ENCODE measurements at regions not wholly inside any gene's neighbourhood (a gene's known extent, or its start where the extent isn't known, plus 50 kb on each side); places are given as distances from the start of the nearest gene placed in this dataset.

- no peak for TF ChIP-seq GTF2F1 (IDR thresholded peaks at IDR 0.05; ENCODE audit: low read length)
- TF ChIP-seq, protein P1, sequence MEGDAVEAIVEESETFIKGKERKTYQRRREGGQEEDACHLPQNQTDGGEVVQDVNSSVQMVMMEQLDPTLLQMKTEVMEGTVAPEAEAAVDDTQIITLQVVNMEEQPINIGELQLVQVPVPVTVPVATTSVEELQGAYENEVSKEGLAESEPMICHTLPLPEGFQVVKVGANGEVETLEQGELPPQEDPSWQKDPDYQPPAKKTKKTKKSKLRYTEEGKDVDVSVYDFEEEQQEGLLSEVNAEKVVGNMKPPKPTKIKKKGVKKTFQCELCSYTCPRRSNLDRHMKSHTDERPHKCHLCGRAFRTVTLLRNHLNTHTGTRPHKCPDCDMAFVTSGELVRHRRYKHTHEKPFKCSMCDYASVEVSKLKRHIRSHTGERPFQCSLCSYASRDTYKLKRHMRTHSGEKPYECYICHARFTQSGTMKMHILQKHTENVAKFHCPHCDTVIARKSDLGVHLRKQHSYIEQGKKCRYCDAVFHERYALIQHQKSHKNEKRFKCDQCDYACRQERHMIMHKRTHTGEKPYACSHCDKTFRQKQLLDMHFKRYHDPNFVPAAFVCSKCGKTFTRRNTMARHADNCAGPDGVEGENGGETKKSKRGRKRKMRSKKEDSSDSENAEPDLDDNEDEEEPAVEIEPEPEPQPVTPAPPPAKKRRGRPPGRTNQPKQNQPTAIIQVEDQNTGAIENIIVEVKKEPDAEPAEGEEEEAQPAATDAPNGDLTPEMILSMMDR (CRISPR knock-in tag; IDR thresholded peaks at IDR 0.05) = no peak
Measured at GRCh38 chr12:116482859-116483258, 76.3 kb upstream of the MAP1LC3B2 start.
